ENCODE measurements at regions not wholly inside any gene's neighbourhood (a gene's known extent, or its start where the extent isn't known, plus 50 kb on each side); places are given as distances from the start of the nearest gene placed in this dataset.

DNA sequence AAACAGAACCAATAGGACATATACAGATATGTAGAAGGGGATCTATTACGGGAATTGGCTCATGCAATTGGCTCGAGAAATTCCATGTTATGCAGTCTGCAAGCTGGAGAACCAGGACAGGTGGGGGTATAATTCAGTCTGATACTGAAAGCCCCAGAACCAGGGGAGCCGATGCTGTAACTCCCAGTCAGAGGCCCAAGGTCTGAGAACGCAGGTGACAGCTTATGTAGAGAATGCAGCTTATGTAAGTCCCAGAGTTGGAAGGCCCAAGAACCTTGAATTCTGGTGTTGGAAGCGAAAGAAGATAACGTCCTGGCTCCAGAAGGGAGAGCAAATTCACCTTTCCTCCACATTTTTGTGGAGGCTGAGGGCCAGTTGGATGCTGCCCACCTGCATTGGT is 62.7 kb downstream of the CCNL1 start:
- Mint-ChIP-seq H3K4me1 (peaks cover 5% of the 10 kb centered on the region), H3K27me3 (ENCODE audit: low read depth) (no peaks in the 10 kb centered on the region), H3K36me3 (ENCODE audit: low read depth) (no peaks in the 10 kb centered on the region), H3K27ac (ENCODE audit: unreplicated experiment) (no peak overlapping the region), H3K4me3 (no peak overlapping the region), H3K9me3 (no peaks in the 10 kb centered on the region)
- no peak for DNase-seq (ENCODE audit: low read depth, low spot score)
- TF ChIP-seq CTCF (conservative IDR thresholded peaks at IDR 0.05) = no peak

- Mint-ChIP-seq H3K27ac (ENCODE audit: unreplicated experiment) (peak overlapping the region; percentile 17), H3K27me3 (ENCODE audit: low read depth) (no peaks in the 10 kb centered on the region), H3K4me1 (peaks cover 5% of the 10 kb centered on the region), H3K36me3 (ENCODE audit: low read depth) (no peaks in the 10 kb centered on the region), H3K9me3 (no peaks in the 10 kb centered on the region), H3K4me3 (no peak overlapping the region)
- DNase-seq (ENCODE audit: low read depth, low spot score) = no peak
- no peak for TF ChIP-seq CTCF (conservative IDR thresholded peaks at IDR 0.05)
These were observed 63.6 kb downstream of the CCNL1 start for GRCh38 chr3:157096328-157096727.

Data from neural crest cell (in vitro differentiated cells).